HG03139 (cell line): ENCODE measurements at regions not wholly inside any gene's neighbourhood (a gene's known extent, or its start where the extent isn't known, plus 50 kb on each side); places are given as distances from the start of the nearest gene placed in this dataset.
"Not testable (repeated sequence)": the region's sequence is repeated elsewhere in the genome, so short reads cannot be mapped to it uniquely, and the experiment has no call there.

Source experiments
- ATAC-seq: cut with Tn5 transposase; IDR thresholded peaks from one replicate; pipeline ENCODE4 v1.9.1; 2021; ENCODE audit not compliant: unreplicated experiment

DNA sequence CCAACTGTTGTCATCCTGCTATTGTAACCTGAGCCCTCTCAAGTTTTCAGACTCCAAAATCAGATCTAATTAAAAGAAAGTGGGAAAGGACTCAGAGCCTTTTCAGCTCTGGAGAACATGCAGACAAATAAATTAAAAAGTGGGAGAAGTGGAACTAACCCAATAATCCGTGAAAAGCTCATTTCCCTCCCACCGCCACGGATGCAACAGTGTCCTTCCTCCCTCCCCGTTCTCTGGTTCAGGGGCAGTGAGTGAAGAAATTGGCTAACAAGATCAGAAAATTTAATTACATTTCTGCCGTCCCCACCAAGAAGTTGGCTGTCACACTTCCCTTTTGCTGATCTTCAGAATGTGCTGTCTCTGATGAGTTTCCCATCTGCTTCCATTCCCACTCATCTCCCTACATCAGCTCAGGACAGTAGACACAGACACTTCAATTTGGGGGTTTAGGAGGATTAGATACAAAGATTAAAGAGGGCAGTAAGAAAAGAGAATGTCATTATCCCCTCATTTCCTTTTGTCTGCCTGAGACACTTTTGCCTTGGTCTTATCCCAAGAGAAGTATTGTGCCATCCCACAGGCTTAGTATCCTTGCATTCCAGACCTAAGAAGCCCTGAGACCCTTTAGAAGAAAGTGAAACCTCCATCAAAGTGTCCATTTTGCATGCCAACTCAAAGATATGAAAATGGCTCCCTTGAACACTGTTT is 335.7 kb upstream of the PPP2R3A start:
- no peak for ATAC-seq

DNA sequence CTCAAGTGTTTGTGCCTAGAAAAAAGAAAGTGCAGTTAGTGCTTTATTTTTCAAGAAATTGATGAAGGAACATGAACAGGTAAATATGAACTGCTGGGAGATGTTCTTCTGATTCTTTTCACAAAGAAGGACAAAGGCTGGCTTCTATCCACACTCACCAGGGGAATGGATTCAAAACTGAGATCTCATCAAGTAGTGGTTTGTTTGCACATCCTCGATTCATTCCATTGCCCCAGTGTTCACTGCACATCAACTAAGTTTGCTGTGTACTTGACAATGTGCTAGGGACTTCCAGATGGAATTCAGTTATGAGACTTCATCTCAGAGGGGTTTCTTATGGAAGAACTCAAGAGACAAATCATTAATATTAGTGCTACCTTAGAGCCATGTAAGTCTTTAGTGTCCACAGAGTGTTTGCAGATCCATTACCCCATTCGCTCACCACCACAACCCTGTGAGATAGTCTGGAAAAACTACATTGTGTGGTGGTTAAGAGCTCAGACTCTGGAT is 332.9 kb upstream of the PPP2R3A start:
- ATAC-seq, result no peak

- ATAC-seq, result no peak
Observed at GRCh38 chr3:135633078-135633477, 332.4 kb upstream of the PPP2R3A start.

GRCh38 chr3:135636596-135636995 is 328.9 kb upstream of the PPP2R3A start:
- no peak for ATAC-seq

DNA sequence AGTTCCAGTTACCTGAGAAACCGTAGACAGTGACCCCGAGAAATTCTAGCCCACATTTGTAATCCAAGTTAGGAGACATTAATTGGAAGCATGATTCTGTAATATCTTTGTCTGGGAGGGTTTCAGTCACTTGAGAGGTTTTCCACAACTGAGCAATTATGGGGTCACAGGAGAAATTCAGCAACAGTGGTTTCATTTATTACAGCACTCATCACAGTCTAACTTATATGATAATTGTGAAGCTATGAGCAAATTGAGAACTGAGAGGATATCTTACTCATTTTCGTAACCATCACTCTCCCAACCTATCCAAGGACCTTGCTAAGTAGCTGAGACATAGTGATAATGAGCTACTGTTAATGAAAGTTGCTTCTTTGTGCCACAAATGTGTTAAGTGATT is 328.5 kb upstream of the PPP2R3A start:
- ATAC-seq, result no peak

GRCh38 chr3:135641761-135642160 is 323.8 kb upstream of the PPP2R3A start:
- no peak for ATAC-seq

DNA sequence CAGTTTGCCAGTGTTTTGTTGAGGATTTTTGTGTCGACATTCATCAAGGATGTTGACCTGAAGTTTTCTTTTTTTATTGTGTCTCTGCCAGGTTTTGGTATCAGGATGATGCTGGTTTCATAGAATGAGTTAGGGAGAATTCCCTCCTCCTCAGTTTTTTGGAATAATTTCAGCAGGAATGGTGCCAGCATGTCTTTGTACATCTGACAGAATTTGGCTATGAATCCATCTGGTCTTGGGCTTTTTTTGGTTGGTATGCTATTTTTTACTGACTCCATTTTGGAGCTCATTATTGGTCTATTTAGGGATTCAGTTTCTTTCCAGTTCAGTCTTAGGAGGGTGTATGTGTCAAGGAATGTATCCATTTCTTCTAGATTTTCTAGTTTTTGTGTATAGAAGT is 320.0 kb upstream of the PPP2R3A start:
- no peak for ATAC-seq

DNA sequence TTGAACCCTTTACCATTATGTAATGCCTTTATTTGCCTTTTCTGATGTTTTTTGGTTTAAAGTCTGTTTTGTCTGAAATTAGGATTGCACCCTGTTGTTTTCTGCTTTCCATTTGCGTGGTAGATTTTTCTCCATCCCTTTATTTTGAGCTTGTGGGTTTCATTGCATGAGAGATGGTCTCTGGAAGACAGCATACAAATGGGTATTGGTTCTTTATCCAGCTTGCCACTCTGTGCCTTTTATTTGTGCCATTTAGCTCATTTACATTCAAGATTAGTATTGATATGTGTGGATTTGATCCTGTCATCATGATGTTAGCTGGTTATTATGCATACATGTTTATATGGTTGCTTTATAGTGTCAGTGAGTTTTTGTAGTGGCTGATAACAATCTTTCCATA is 318.7 kb upstream of the PPP2R3A start:
- no peak for ATAC-seq

- no peak for ATAC-seq
Observed at GRCh38 chr3:135649361-135649760, 316.2 kb upstream of the PPP2R3A start.

- no peak for ATAC-seq
Observed at GRCh38 chr3:135650309-135650708, 315.2 kb upstream of the PPP2R3A start.

GRCh38 chr3:135652388-135652787 is 313.1 kb upstream of the PPP2R3A start:
- no peak for ATAC-seq

DNA sequence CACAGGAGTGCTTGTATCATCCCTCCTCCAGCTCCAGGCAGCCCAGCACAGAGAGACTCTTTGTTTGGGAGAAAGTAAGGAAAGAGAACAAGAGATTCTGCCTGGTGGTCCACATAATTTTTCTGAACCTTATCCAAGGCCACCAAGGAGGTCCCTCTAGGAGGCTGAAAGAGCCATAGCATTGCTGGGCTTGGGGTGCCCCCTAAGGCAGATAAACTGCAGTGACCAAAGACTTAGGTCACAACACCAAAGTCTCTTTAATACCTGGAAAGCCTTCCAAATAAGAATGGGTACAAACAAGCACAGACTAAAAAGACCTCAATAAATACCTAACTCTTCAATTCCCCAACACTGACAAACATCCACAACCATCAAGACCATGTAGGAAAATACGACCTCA is 310.2 kb upstream of the PPP2R3A start:
- ATAC-seq, result no peak

DNA sequence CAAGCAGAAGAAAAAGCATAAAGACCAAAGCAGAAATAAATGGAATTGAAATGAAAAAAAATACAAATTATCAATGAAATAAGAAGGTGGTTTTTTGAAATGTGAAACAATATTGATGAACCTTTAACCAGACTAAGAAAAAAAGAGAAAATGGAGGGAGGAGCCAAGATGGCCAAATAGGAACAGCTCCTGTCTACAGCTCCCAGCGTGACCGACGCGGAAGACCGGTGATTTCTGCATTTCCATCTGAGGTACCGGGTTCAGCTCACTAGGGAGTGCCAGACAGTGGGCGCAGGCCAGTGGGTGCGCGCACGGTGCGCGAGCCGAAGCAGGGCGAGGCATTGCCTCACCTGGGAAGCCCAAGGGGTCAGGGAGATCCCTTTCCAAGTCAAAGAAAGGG is 307.1 kb upstream of the PPP2R3A start:
- ATAC-seq, result not testable (repeated sequence)

GRCh38 chr3:135667061-135667460 is 298.5 kb upstream of the PPP2R3A start:
- ATAC-seq, result no peak

DNA sequence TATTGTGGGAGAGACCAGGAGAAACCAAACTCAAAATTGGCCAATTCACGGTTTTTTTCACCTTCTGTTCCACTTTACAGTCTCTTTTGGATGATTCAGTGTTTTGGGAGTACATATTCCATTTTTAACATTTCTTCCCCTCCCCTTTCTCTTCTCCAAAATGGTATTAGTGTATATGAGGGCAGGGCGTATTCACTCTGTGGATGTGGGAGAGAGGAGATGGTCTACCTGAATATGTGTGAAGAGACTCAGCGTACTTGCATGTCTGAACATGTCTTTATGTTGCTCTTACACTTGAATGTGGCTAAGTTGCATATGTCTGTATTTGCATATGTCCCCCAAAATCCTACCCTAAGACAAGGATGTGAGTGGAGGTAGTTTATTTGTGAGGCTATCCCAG is 291.0 kb upstream of the PPP2R3A start:
- no peak for ATAC-seq

- ATAC-seq, result no peak
Observed at GRCh38 chr3:135678386-135678785, 287.1 kb upstream of the PPP2R3A start.

DNA sequence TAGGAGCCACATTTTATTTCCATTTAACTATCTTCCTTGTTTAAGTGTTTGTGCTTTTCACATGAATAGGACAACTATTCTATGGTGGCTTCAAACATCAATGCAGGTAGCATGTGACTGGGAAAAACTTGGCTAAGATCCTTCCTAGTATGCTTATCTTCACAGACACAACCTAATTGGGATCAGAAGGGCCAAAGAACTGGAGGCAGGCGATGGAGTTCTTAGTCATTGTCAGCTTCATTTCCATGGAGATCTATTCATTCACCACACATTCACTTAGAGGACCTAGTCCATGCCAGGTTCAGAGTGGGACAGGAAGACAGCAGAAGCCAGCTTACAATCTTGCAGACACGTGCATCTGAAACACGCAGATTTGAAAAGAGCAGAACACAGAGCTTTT is 277.5 kb upstream of the PPP2R3A start:
- no peak for ATAC-seq

DNA sequence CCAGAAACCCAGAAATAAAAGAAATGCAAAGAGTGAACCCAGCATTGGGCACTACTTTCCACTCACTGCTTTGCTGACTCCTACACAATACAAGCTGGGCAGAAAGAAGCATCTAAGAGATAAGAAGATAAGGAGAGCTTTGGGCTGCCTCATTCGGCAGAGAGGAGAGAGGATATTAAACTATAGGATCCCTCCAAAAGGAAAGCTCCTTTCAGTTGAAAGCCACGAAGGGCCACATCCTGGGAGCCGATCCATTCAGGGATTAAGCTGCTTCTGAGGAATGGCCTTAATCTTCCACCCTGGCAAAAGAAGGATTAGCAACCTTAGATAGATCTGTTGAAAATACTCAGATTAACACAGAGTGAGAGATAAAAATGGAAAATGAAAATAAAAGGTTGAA is 274.9 kb upstream of the PPP2R3A start:
- no peak for ATAC-seq

DNA sequence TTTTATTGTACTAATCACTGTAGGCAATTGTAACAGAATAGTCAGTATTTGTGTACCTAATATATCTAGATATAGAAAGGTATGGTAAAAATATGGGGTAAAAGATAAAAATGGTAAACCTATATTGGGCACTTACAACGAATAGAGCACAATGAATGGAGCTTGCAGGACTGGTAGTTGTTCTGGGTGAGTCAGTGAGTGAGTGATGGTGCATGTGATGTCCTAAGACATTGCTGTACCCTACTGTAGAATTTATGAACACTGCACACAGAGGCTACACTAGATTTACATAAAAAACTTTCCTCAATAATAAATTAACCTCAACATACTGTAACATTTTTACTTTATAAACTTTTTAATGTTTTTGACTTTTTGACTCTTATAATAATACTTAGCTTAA is 274.3 kb upstream of the PPP2R3A start:
- ATAC-seq, result no peak

- no peak for ATAC-seq
Observed at GRCh38 chr3:135694142-135694541, 271.4 kb upstream of the PPP2R3A start.

- ATAC-seq, result no peak
Observed at GRCh38 chr3:135699741-135700140, 265.8 kb upstream of the PPP2R3A start.

- no peak for ATAC-seq
Observed at GRCh38 chr3:135706758-135707375, 258.7 kb upstream of the PPP2R3A start.

- no peak for ATAC-seq
Observed at GRCh38 chr3:135719449-135719848, 246.1 kb upstream of the PPP2R3A start.
